COLO668 (cell line): ENCODE measurements at regions not wholly inside any gene's neighbourhood (a gene's known extent, or its start where the extent isn't known, plus 50 kb on each side); places are given as distances from the start of the nearest gene placed in this dataset.

Experiments used
- DNase-seq: peaks from one replicate; lab custom pipeline; 2025; ENCODE audit not compliant: unreplicated experiment; lab: John Stamatoyannopoulos, UW

DNA sequence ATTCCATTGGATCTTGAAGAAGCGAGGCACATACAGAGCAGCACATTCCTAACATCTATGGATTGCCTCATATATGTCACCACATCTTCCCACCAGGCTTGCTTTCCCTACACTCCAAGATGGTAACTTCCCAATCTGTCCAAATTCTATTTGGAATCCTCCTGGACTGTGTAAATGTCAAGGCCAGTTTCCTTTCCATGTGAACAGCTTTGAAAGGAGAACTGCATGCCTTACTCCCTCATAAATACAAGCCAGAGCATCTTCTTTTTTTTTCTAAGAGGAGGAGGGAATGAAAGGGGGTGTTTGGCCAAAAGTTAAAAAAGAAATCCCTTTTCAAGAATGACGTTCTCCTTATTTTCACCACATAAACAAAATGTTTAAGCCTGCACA is 103.8 kb upstream of the OSR1 start:
- no peak for DNase-seq

DNA sequence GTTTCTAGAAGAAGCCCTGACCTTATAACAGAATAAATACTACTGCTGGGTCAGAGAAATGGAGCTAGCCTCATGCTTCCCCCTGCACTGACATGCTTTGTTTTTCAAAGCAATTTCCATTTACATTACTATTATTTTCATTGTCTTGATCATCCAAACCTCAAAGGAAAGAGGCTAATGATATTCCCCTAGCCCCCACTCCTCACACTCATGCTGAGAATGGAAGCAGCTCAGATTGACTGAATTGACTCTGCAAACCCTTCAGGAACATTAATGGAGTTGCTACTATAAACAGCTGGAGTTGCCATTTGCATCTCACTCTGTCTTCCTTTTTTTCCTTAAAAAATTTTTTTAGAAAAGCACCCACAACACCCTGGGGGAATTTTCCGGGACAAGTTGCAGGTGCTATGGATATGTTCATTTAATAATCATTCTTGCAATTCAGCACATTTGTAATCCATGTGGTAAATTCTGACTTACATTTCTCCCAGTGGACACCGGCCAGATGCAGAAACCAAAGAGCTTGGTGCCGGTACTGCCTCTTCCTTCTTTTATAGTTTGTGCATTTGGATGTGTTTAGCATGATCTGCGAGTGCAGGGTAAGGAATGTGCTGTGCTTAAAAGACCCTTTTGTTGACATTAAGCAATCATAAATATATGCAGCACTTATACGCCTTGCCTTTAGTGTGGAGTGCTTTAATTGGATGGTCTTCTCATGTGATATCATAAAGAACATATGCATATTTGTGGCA is 103.3 kb upstream of the OSR1 start:
- DNase-seq: no peak

DNA sequence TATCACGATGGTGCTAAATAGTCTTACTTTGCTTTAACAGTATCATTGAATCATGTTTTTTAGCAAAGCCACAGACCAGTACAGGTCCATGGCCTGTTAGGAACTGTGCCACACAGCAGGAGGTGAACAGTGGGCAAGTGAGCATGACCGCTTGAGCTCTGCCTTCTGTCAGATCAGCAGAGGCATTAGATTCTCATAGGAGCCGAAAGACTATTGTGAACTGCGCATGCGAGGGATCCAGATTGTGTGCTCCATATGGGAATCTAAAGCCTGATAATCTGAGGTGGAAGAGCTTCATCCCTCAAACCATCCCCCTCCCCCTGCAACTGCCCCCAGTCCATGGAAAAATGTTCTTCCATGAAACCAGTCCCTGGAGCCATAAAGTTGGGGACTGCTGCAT is 102.3 kb upstream of the OSR1 start:
- DNase-seq: no peak

DNA sequence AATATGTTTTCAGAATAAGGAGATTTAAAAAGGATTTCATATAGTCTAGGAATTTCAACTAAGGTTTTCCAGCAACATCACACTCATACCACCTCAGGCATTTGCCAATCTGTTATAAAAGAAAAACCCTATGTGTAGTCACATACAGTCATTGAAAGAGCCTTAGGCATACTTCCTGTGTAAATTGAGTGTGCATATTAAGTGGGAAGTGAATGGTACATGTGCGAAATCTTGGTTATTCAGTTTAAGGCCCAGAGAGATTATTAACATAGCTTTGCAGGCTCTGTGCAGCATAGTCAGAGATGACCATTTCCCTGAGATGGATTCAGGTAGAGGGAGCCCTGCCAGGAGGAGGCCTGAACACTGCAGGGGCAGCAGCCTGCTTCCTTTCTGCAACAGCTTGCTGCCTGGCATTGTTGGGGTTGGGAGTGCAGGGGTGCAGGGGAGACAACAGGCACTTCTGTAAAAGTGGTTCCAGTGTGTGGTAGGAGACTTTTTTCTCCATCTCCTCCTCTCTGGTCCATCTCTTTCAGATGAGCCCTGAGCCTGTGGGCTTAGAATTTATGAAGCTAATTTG is 100.1 kb upstream of the OSR1 start:
- DNase-seq: no peak

DNA sequence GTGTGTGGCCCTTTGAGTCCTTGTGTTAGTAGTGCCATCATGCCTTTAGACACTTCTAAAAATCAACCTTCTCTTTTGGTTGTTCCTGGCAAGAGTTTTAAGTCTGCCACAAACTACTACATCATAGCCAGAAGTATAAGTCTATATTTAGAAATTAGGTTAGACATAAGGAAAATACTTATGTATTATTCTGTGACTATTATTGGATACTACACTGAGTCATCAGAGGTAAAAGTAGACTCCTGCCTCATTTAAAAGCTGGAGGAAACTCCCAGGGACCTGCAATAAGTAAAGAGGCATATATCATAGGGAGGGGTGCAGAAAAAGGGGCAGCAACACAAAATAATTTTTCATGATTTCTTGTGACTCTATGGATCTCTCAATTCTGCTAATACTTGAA is 99.4 kb upstream of the OSR1 start:
- DNase-seq: no peak

DNA sequence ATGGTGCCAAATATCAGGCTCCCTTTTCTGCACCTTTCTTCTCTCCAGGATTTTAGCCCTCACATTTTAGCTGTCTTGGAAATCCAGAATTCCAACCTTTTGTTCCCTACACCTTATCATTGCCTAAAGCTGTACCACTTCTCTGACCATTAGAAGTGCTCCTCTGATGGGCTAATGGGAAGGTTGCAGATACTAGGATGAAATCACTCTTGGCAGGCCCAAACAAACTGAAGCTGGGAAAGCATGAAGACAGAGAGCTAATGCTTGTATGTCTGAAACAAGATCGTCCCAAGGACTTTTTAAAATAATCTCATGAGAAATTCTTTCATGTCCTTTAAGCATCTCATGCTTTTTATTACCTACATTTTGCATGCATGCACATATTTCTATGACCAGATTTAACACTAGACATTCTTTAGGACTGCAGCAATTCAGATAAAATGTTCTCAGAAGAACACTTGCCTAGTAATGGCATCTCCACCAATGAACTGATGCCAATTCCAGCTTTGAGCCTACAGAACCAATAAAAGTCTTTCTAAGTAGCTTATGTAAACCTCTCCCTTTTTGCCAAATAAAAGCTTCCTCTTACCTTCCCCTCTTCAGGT is 98.4 kb upstream of the OSR1 start:
- DNase-seq: no peak

DNA sequence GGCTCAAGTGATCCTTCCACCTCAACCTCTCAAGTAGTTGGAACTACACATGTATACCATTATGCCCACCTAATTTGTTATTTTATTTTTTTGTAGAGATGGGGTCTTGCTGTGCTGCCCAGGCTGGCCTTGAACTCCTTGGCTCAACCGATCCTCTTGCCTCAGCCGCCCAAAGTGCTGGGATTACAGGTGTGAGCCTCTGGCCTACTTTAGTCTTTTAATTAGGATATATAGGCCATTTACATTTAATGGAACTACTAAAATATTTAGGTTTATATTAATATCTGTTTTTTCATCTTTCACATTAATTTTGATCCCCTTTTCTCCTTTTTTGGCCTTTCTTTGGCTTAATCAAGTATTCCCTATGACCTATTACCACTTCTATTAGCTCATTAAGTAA is 95.7 kb upstream of the OSR1 start:
- no peak for DNase-seq

DNA sequence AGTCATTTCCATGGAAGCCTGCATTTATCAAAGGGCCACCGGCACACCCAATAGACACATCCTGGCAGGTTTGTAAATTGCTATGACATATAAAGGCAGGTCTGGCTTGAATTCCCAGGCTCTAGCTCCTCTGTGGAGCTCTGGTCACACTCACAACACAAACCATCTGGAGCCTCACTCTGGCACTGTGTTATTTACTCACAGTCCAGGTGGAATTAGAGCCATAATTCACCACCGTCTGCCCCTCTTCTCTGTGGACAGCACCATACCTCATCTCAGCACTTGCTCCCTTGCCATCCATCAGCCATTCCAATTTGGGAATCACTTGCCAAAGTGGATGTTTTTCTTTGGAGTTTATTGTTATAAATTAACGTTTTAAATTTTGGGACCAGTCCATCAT is 84.3 kb upstream of the OSR1 start:
- peak; percentile 61 for DNase-seq

DNA sequence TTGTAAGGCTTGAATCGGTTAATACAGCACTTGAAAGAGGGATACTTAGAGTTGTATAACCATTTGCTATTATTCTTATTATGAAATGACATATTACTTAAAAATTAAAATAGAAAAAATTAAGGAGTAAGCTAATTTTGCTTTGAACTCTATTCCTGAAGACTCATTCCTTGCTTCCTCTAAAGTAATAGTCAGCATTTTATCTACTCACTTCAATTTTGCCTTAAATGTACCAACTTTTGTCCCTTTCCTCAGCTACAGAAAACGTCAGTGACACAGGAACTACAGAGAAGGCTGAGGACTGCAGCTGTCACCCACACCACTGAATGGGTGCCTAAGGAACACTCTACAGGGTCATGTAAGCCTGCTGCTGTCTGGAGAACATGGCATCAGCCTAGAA is 80.7 kb upstream of the OSR1 start:
- DNase-seq: no peak

DNA sequence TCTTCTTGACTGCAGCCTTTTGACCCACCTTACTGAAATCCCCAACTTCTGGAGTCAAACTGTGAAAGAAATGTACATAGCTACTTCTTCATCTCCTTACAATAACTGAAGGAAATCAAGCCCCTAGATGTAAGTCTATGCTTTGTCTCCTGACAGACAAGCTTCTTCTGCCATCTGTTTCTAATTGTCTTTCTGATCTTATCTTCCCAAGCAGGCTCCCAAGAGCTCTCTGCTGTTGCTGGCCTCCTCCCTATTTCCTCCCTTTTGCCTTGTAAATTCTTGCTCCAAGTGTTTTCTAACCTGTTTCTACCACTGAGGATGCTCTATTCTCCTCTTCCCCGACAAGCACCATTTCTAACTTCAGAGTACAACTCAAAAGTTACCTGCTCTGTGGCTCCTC is 77.4 kb upstream of the OSR1 start:
- no peak for DNase-seq

DNA sequence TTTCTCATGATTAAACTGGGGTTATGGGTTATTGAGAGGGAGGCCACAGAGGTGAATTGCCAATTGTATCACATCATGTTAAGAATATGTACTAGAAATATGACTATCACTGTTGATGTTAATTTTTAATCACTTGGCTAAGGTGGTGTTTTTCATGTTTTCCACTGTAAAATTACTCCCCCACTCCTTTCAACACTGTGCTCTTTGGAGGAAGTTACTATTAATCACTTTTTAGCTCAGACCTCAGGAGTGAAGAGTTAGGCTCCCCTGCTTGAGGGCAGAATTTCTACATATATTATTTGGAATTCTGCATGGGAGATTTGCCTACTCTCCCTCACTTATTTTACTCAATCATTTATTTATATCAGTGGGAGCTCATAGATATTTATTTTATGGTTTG is 76.0 kb upstream of the OSR1 start:
- no peak for DNase-seq

DNA sequence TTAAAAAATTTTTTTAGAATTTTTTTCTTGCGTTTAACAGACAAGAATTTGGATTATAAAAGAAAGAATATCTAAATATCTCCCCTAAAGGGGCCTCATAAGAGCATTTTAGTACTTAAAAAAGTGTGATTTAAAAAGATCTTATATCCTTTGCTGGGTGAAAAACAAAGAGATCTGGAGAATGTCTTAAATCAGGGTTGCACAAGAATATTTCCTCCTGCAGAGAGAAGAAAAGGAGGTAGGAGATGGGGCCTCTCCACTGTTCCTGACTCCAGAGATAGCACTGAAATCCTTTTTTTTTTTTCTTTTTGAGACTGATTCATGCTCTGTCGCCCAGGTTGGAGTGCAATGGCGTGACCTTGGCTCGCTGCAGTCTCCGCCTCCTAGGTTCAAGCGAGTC is 68.5 kb upstream of the OSR1 start:
- no peak for DNase-seq

DNA sequence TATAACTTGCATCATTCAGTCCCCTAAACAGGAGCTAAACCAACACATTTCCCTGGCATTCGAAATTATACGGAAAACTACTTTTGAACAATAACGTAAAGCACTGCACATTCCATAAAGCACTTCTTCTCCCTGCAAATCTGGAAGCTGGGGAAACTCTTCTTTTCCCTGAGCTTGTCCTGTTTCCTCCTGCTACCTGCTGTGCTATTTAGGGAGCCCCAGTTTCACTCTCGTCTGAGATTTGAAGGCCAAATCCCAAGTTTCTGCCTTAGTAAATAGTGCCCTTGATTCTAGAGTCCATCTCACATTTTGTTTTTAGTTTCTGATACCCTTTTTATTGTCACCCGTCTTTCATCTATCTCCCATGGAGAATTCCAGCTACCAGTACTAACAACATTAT is 67.7 kb upstream of the OSR1 start:
- DNase-seq: no peak

DNA sequence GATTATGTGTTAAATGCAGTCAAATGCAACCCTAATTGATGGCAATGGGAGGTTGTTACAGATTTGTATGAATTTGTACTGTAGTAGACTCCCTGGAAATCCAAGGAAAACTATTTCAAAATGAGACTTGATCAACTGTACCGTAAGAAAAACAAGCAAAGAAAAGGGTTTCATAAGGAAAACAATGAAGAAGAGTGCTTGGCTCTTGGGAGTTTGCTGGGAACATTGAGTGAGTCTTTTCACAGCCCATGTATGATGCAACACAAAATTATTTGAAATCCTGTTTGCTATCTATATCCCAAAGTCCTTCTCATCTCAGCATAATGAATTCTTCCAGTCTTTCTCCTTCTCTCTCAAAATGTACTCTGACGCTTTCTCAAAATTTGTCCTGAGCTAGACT is 67.0 kb upstream of the OSR1 start:
- no peak for DNase-seq

DNA sequence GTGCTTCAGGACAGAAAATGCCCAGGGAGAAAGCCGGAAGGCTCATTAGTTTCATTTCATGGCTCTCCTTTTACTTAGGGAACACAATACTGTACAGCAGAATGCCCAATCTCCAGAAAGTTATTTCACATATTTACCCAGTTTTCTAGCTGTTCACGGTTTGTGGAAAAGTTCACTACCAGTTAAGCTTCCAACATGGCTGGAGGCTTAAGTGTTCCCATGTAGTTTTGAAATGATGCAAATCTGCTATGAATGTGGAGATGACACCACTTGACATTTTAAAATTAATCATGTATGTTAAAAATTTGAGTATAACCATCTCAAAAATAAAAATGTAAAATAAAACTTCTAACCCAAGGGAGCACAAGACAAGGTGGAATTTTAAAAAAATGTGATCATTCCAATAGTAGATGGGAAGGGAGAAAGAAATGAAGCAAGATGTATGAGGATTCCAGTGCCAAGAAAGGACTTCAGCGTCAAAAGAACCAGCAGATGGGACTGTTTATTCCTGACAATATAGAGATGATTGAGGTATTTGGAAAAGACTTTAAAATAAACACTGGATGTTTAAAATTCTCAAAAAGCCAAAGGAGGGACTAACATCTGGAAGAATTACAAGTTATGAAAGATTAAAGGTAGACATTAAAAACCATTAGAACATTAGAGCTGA is 60.9 kb upstream of the OSR1 start:
- no peak for DNase-seq

DNA sequence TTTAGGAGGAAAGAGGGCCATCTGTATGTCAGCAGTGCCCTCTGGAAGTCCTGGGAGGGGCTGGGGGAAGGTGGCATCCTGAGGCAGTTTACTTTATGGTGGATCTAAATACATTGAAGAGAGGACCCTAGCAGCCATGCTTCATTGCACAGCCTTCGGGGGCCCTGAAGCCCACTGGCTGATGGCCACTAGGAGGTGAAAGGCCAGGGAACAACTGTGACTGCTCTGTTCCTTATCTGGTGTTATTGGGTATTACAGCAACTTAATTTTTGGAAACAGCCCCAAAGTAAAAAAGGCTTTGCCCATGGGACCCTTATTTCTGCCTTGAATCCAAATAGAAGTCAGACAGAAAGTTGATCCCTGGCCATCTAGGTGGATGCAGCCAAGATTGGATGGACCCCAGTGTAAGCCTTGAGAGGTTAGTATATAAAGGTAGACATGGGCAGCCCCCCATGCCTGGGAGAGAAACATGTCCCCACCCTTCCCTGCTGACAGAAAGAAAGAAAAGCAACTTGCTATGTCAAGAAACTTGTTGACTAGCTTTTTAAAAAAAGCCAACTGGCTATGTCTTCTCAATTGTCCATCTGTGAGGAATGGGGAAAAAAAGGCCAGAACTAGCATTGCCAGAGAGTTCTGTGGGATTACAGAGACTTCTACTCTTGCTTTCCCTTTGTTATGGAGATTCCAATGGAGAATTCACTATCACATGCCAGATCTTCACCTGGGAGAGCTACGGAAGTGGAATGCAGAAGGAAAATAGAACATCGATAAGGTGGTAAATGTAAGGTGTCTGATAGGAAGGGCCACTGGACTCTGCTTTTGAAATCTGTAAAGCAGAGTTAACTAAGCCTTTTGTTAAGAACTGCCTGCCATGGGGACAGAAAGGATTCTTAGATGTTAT is 58.6 kb upstream of the OSR1 start:
- no peak for DNase-seq

DNA sequence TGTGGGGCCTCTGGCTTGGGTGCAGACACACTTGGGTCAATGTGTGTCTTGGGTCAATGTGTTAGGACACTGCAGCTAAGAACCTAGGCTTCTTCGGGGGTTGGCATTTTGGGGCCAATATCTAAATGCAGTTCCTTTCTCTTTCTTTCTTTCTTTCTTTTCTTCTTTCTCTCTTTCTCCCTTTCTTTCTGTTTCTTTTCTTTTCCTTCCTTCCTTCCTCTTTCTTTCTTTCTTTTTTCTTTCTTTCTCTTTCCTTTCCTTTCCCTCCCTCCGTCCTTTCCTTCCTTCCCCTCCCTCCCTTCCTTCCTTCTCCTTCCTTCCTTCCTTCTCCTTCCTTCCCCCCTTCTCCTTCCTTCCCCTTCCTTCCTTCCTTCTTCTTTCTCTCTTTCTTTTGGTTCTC is 57.7 kb upstream of the OSR1 start:
- DNase-seq: no peak

DNA sequence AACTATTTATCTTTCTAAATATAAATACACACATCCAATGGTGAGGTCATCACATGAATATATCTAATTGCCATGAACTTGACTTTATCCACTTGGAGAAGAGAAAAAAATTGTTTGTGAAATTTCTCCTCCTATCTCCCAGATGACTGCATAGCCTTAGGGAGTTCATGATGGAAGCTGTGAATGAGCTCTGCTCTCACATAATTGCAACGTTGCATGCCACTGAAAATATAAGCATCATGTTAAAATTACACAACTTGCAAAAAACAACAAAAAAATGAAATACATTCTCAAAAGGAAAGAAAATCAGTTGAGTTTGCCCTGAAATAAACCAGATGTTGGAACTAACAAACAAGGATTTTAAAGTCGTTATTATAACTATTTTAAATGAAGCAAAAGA is 50.6 kb upstream of the OSR1 start:
- DNase-seq: no peak

DNA sequence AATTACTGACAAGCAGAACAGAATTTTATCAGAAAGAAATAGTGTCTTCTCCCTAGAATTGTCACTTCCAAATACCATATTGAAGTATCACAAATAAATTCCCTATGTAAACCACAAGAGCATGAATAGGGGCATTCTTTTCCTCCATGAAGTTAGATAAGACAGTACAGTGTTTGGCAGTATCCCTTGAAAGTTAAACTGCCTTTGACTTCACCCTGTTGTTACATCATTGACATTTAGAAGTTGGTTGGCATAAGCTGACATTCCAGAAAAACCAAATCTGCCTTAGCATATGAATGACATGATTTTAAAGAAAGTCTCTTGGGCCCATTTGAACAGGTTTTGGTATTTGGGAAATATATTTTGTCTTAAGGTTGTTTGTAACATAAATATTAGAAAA is 50.2 kb upstream of the OSR1 start:
- DNase-seq: no peak
